GM18511 (cell line): ENCODE measurements at regions not wholly inside any gene's neighbourhood (a gene's known extent, or its start where the extent isn't known, plus 50 kb on each side); places are given as distances from the start of the nearest gene placed in this dataset.

ENCODE experiments used
- ATAC-seq: cut with Tn5 transposase; IDR thresholded peaks from one replicate; pipeline ENCODE4 v1.9.1; 2021; ENCODE audit warnings: mild to moderate bottlenecking, moderate library complexity; ENCODE audit not compliant: unreplicated experiment

GRCh38 chr2:8224347-8225190, 457.3 kb upstream of the ID2 start:
- ATAC-seq: no peak

- no peak for ATAC-seq
Observed at GRCh38 chr2:8225266-8225665, 456.6 kb upstream of the ID2 start.

GRCh38 chr2:8225798-8226197, 456.1 kb upstream of the ID2 start:
- no peak for ATAC-seq

- ATAC-seq: peak; percentile 86
Observed at GRCh38 chr2:8229546-8229986, 452.3 kb upstream of the ID2 start.

- ATAC-seq: no peak
Observed at GRCh38 chr2:8230466-8230865, 451.4 kb upstream of the ID2 start.

GRCh38 chr2:8231902-8232301, 450.0 kb upstream of the ID2 start:
- no peak for ATAC-seq

GRCh38 chr2:8232871-8233270, 449.0 kb upstream of the ID2 start:
- ATAC-seq: no peak

GRCh38 chr2:8234253-8234652, 447.6 kb upstream of the ID2 start:
- ATAC-seq: peak; percentile 38

GRCh38 chr2:8234757-8235374, 447.0 kb upstream of the ID2 start:
- peak; percentile 92 for ATAC-seq

- ATAC-seq: no peak
Observed at GRCh38 chr2:8235419-8235818, 446.4 kb upstream of the ID2 start.

GRCh38 chr2:8236391-8236790, 445.5 kb upstream of the ID2 start:
- no peak for ATAC-seq

- ATAC-seq: no peak
Observed at GRCh38 chr2:8238521-8239230, 443.2 kb upstream of the ID2 start.

- ATAC-seq: no peak
Observed at GRCh38 chr2:8239531-8240088, 442.2 kb upstream of the ID2 start.

GRCh38 chr2:8241317-8241716, 440.5 kb upstream of the ID2 start:
- no peak for ATAC-seq

- no peak for ATAC-seq
Observed at GRCh38 chr2:8242739-8243138, 439.1 kb upstream of the ID2 start.

- no peak for ATAC-seq
Observed at GRCh38 chr2:8243748-8244400, 438.0 kb upstream of the ID2 start.

GRCh38 chr2:8244639-8245038, 437.2 kb upstream of the ID2 start:
- no peak for ATAC-seq

GRCh38 chr2:8246137-8246536, 435.7 kb upstream of the ID2 start:
- no peak for ATAC-seq

GRCh38 chr2:8247905-8248622, 433.8 kb upstream of the ID2 start:
- no peak for ATAC-seq

GRCh38 chr2:8248623-8248957, 433.3 kb upstream of the ID2 start:
- ATAC-seq: no peak
